T-helper 17 cell (primary cell): ENCODE measurements at regions not wholly inside any gene's neighbourhood (a gene's known extent, or its start where the extent isn't known, plus 50 kb on each side); places are given as distances from the start of the nearest gene placed in this dataset.
"Not testable (repeated sequence)": the region's sequence is repeated elsewhere in the genome, so short reads cannot be mapped to it uniquely, and the experiment has no call there.

Experiments
- ATAC-seq: fragments of 150-1000 bp; cut with Tn5 transposase; 2 replicates; pipeline ENCODE4 v1.10.0; 2021; ENCODE audit warnings: mild to moderate bottlenecking, moderate library complexity
- DNase-seq, 3 donors: peaks; one replicate each; pipeline versions ENCODE4 v3.0.0 to v3.0.0-alpha.2; 2020 to 2021
- H3K9me3 ChIP-seq: one replicate; pipeline ENCODE4 v1.7.0; 2013; ENCODE audit warnings: low read length, mild to moderate bottlenecking; ENCODE audit not compliant: control insufficient read depth, poor library complexity, severe bottlenecking
- H3K27ac Mint-ChIP-seq: one replicate; pipeline ENCODE4 v1.8.0; 2022; ENCODE audit warnings: mild to moderate bottlenecking, moderate library complexity, mixed read lengths
- H3K27me3 Mint-ChIP-seq: one replicate; pipeline ENCODE4 v1.8.0; 2022; ENCODE audit warnings: mixed read lengths
- H3K36me3 Mint-ChIP-seq: one replicate; pipeline ENCODE4 v1.8.0; 2022; ENCODE audit warnings: low read depth, mixed read lengths
- H3K4me1 Mint-ChIP-seq: one replicate; pipeline ENCODE4 v1.8.0; 2022; ENCODE audit warnings: mild to moderate bottlenecking, mixed read lengths
- H3K4me3 Mint-ChIP-seq: one replicate; pipeline ENCODE4 v1.8.0; 2022; ENCODE audit warnings: mild to moderate bottlenecking, moderate library complexity, mixed read lengths

DNA sequence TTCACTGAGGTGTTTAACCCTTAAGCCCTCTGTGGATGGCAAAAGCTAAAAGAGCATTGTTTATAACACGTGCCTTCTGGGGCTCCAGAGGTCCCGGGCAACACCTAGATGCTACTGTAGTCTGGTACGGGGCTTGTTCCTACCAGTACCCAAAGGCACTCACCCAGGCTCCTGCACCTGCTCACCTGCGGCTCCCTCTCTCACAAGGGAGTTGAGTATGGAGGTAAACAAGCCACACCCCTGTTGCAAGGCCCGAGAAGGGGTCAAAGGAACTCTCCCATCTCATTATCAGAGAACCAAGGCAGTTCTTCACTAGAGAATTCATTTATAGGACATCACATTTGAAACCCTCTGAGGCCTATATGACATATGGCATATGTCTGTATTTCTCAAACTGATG, 53.4 kb upstream of the IL6ST start:
- ATAC-seq (no peak), DNase-seq (no peak)
- Mint-ChIP-seq H3K4me1 (peaks cover 11% of the 10 kb centered on the region), H3K36me3 (no peaks in the 10 kb centered on the region), H3K27ac (peak overlapping the region; percentile 59), H3K4me3 (no peak overlapping the region), H3K27me3 (no peaks in the 10 kb centered on the region)
- no peaks in the 10 kb centered on the region for H3K9me3 ChIP-seq

- Mint-ChIP-seq H3K4me1 (peaks cover 11% of the 10 kb centered on the region), H3K27ac (no peak overlapping the region), H3K4me3 (no peak overlapping the region), H3K27me3 (no peaks in the 10 kb centered on the region), H3K36me3 (no peaks in the 10 kb centered on the region)
- no peak for DNase-seq
- ATAC-seq: no peak
- H3K9me3 ChIP-seq: no peaks in the 10 kb centered on the region
These were observed 52.7 kb upstream of the IL6ST start for GRCh38 chr5:56047448-56047847.

- H3K36me3 Mint-ChIP-seq: no peaks in the 10 kb centered on the region
- no peaks in the 10 kb centered on the region for H3K9me3 ChIP-seq
- no peaks in the 10 kb centered on the region for H3K27me3 Mint-ChIP-seq
- no peak overlapping the region for H3K4me3 Mint-ChIP-seq
- DNase-seq (no peak), ATAC-seq (no peak)
- peak overlapping the region; percentile 9 for H3K27ac Mint-ChIP-seq
- peaks cover 6% of the 10 kb centered on the region for H3K4me1 Mint-ChIP-seq
These were observed 50.7 kb upstream of the IL6ST start for GRCh38 chr5:56045469-56045868.

DNA sequence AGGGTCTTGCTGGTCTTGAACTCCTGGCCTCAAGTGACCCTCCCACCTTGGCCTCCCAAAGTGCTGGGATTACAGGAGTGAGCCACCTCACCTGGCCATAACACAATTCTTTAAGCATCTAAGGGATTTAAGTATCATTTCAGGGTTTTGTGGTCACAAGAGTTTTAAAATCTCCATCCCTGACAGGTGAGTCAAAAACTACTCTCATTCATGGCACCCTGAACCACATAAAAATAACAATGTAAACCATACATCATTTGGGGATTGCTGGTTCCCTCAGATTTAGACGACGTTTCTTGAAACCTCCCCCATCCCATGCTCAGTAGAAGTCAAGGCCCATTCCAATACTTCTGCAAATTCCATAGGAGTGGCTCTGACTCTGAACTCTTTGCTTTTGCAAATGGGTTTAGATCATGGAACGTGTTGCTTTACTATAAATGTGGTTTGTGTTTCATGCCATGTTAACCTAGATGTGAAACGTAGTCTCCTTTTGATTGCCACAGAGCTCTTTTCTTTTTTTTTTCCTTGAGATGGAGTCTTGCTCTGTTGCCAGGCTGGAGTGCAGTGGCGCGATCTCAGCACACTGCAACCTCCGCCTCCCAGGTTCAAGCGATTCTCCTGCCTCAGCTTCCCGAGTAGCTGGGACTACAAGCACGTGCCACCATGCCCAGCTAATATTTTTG, 50.1 kb upstream of the IL6ST start:
- H3K9me3 ChIP-seq, H3K27me3 Mint-ChIP-seq, H3K4me3 Mint-ChIP-seq, H3K36me3 Mint-ChIP-seq, H3K4me1 Mint-ChIP-seq, DNase-seq, ATAC-seq: not testable (repeated sequence)
- H3K27ac Mint-ChIP-seq: peak overlapping the region; percentile 9
